Neural crest cell (in vitro differentiated cells): ENCODE measurements at regions not wholly inside any gene's neighbourhood (a gene's known extent, or its start where the extent isn't known, plus 50 kb on each side); places are given as distances from the start of the nearest gene placed in this dataset.

Source experiments
- DNase-seq: peaks from one replicate; pipeline ENCODE4 v3.0.0; 2021; ENCODE audit warnings: low read depth, mixed read lengths, low spot score
- H3K27ac Mint-ChIP-seq: one replicate; pipeline ENCODE4 v1.8.0; 2021; ENCODE audit warnings: mild to moderate bottlenecking, mixed read lengths; ENCODE audit not compliant: unreplicated experiment
- H3K27me3 Mint-ChIP-seq: 2 replicates; pipeline ENCODE4 v1.8.0; 2021; ENCODE audit warnings: low read depth, mild to moderate bottlenecking, mixed read lengths
- H3K36me3 Mint-ChIP-seq: 2 replicates; pipeline ENCODE4 v1.8.0; 2021; ENCODE audit warnings: low read depth, mild to moderate bottlenecking, mixed read lengths
- H3K4me1 Mint-ChIP-seq: 2 replicates; pipeline ENCODE4 v1.8.0; 2021; ENCODE audit warnings: mixed read lengths
- H3K4me3 Mint-ChIP-seq: one replicate; pipeline ENCODE4 v1.8.0; 2021; ENCODE audit warnings: mild to moderate bottlenecking, mixed read lengths
- H3K9me3 Mint-ChIP-seq: 2 replicates; pipeline ENCODE4 v1.8.0; 2021; ENCODE audit warnings: mixed read lengths
- TF ChIP-seq, protein P1 (sequence below): fragments of 200-600 bp; sonication (generic); conservative IDR thresholded peaks from 2 replicates; pipeline ENCODE4 v1.5.0; 2021; ENCODE audit warnings: antibody characterized with exemption, mild to moderate bottlenecking

DNA sequence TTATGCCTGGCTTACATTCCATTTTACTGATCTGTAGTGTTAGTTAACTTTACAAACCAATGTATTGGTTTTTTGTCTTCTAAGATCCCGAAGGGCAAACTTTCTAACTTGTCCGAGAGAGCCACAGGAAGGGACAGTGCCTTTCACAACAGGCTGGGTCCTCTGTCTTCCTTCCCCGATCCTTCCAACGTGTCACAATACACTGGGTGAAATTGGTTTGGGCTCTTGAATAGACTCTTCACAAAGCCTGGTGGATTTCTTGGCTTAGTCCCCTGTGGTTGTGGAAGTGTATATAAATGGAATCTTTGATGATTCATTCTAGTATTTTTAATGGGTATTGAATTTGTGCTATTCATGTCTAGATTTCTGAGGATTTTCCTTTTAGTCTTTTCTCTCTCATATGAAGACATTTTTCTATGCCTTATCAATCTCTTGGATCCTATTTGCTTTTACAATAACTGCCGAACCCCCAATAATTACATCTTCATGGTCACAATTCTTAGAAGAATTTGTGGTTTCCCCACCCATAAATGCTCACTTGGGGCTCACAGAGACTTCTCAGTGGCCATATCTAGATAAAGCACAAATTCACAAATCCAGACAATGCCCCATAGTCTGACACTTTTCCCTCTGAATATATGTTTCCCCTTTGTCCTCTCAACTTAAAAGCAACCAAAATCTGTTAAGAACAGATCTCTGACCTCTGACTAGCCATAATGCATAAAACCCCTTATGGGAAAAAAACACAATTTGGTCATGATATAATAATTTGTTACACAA is 107.7 kb downstream of the MTRR start:
- no peak overlapping the region for H3K27ac Mint-ChIP-seq
- TF ChIP-seq, protein P1, sequence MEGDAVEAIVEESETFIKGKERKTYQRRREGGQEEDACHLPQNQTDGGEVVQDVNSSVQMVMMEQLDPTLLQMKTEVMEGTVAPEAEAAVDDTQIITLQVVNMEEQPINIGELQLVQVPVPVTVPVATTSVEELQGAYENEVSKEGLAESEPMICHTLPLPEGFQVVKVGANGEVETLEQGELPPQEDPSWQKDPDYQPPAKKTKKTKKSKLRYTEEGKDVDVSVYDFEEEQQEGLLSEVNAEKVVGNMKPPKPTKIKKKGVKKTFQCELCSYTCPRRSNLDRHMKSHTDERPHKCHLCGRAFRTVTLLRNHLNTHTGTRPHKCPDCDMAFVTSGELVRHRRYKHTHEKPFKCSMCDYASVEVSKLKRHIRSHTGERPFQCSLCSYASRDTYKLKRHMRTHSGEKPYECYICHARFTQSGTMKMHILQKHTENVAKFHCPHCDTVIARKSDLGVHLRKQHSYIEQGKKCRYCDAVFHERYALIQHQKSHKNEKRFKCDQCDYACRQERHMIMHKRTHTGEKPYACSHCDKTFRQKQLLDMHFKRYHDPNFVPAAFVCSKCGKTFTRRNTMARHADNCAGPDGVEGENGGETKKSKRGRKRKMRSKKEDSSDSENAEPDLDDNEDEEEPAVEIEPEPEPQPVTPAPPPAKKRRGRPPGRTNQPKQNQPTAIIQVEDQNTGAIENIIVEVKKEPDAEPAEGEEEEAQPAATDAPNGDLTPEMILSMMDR = no peak
- peaks cover 36% of the 10 kb centered on the region for H3K4me1 Mint-ChIP-seq
- H3K9me3 Mint-ChIP-seq = no peaks in the 10 kb centered on the region
- no peak overlapping the region for H3K4me3 Mint-ChIP-seq
- no peaks in the 10 kb centered on the region for H3K27me3 Mint-ChIP-seq
- no peak for DNase-seq
- H3K36me3 Mint-ChIP-seq = no peaks in the 10 kb centered on the region

DNA sequence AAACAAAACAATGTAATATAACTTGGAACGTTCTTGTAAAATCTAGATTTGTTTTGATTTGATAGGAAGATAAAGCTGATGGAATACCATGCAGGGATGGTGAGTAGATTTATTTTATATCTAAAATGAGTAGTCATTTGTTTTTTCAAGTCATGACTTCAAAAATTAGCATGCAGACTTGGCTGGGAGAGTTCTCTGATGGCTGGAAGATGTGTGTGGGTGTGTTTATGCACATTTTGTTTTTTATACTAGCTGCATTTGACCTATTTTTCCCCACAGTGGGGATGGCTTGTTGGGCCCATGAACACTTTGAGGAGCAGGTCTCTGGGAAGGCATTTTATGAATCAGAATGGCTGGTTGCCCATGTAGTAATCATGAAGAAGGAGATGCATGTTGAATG is 109.2 kb downstream of the MTRR start:
- Mint-ChIP-seq H3K27ac (no peak overlapping the region), H3K9me3 (no peaks in the 10 kb centered on the region), H3K36me3 (no peaks in the 10 kb centered on the region), H3K27me3 (no peaks in the 10 kb centered on the region), H3K4me3 (no peak overlapping the region), H3K4me1 (peaks cover 36% of the 10 kb centered on the region)
- DNase-seq = no peak
- TF ChIP-seq, protein P1 = no peak

DNA sequence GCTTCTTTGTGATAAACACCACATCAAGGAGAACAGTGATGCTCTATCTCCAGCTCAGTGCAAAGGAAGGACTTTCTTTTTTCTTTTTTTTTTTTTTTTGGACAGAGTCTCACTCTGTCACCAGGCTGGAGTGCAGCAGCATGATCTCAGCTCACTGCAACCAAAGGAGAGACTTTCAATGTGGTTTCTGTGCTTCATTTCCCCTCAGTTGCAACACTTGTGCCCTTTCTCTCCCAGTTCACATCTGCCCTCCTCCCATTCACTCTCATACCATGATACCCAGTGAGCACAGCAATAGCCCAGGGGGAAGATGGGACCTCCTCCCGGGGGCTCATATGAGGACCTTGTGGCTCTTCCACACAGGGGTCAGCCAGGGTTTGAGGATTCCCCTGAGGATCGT is 110.0 kb downstream of the MTRR start:
- Mint-ChIP-seq H3K4me1 (peaks cover 36% of the 10 kb centered on the region), H3K27me3 (no peaks in the 10 kb centered on the region), H3K36me3 (no peaks in the 10 kb centered on the region), H3K4me3 (no peak overlapping the region), H3K27ac (no peak overlapping the region), H3K9me3 (peaks cover under 1% of the 10 kb centered on the region)
- DNase-seq = no peak
- TF ChIP-seq, protein P1 = no peak

DNA sequence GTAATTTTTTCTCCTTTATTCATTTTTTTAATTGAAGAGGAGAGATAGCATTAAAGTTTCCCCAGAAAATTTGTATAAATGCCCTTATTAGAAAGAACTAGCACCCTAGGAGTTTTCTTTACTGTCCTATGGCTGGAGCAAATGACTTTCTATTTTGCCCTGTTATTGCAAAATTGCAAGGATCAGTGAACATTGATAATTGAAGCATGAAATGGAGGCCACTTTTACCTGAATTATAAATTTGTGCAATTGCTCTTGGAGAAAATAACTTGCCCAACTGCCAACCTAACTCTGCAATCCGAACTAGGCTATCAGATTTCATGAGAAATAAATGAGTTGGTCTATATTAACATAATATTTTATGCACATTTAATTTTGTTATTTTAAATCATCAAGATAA is 111.9 kb downstream of the MTRR start:
- Mint-ChIP-seq H3K36me3 (no peaks in the 10 kb centered on the region), H3K27me3 (no peaks in the 10 kb centered on the region), H3K27ac (no peak overlapping the region), H3K9me3 (peaks cover 4% of the 10 kb centered on the region), H3K4me3 (no peak overlapping the region), H3K4me1 (peaks cover 31% of the 10 kb centered on the region)
- no peak for DNase-seq
- TF ChIP-seq, protein P1 = no peak

DNA sequence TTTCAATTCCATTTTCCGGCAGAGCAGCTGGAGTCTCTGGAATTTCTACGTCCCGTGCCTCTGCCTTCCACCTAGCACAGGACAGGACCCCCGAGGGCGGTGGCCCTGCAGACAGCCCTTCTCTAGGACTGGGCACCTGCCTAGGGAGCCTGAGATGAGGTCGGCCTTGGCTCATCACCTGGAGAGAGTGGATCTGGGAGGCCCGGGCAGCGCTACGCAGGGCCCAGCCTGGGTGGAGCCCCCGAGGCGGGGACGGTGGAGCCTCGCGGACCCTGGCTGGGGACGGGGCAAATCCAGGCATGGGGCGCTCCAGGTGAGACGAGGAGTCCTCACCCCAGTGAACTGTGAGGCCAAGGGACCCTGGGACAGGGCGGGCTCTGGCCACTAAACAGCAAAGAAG is 114.5 kb downstream of the MTRR start:
- TF ChIP-seq, protein P1 = no peak

More for the DNA sequence above, 114.5 kb downstream of the MTRR start:
- H3K27ac Mint-ChIP-seq = no peak overlapping the region
- peaks cover 4% of the 10 kb centered on the region for H3K9me3 Mint-ChIP-seq
- H3K36me3 Mint-ChIP-seq = no peaks in the 10 kb centered on the region
- H3K4me1 Mint-ChIP-seq = peaks cover 8% of the 10 kb centered on the region
- H3K4me3 Mint-ChIP-seq = no peak overlapping the region
- no peak for DNase-seq
- no peaks in the 10 kb centered on the region for H3K27me3 Mint-ChIP-seq
